ENCODE measurements at regions not wholly inside any gene's neighbourhood (a gene's known extent, or its start where the extent isn't known, plus 50 kb on each side); places are given as distances from the start of the nearest gene placed in this dataset.

GRCh38 chr4:29199485-29199884 lies 1520.7 kb upstream of the PCDH7 start:
- no peak for DNase-seq (ENCODE audit: low read depth in 2 of 2)
- no peak overlapping the region for H3K4me3 ChIP-seq (replicated peaks in 1 of 2; ENCODE audit: low read depth in 2 of 2, low read length in 2 of 2)
- TF ChIP-seq CTCF (IDR thresholded peaks at IDR 0.05; ENCODE audit: low read depth, low read length) = no peak

- no peak for TF ChIP-seq CTCF (IDR thresholded peaks at IDR 0.05; ENCODE audit: low read depth, low read length)
- no peak overlapping the region for H3K4me3 ChIP-seq (replicated peaks in 1 of 2; ENCODE audit: low read depth in 2 of 2, low read length in 2 of 2)
- no peak for DNase-seq (ENCODE audit: low read depth in 2 of 2)
Measured at GRCh38 chr4:29213020-29213419, 1507.1 kb upstream of the PCDH7 start.

GRCh38 chr4:29220761-29221160 lies 1499.4 kb upstream of the PCDH7 start:
- no peak for TF ChIP-seq CTCF (IDR thresholded peaks at IDR 0.05; ENCODE audit: low read depth, low read length)
- no peak for DNase-seq (ENCODE audit: low read depth in 2 of 2)

GRCh38 chr4:29224911-29225310 lies 1495.3 kb upstream of the PCDH7 start:
- DNase-seq (ENCODE audit: low read depth in 2 of 2) = no peak
- TF ChIP-seq CTCF (IDR thresholded peaks at IDR 0.05; ENCODE audit: low read depth, low read length) = no peak

More at GRCh38 chr4:29220761-29221160, 1499.4 kb upstream of the PCDH7 start:
- no peak overlapping the region for H3K4me3 ChIP-seq (replicated peaks in 1 of 2; ENCODE audit: low read depth in 2 of 2, low read length in 2 of 2)

GRCh38 chr4:29240641-29241040 lies 1479.5 kb upstream of the PCDH7 start:
- H3K4me3 ChIP-seq (replicated peaks in 1 of 2; ENCODE audit: low read depth in 2 of 2, low read length in 2 of 2) = no peak overlapping the region
- DNase-seq (ENCODE audit: low read depth in 2 of 2) = no peak
- no peak for TF ChIP-seq CTCF (IDR thresholded peaks at IDR 0.05; ENCODE audit: low read depth, low read length)

More at GRCh38 chr4:29224911-29225310, 1495.3 kb upstream of the PCDH7 start:
- no peak overlapping the region for H3K4me3 ChIP-seq (replicated peaks in 1 of 2; ENCODE audit: low read depth in 2 of 2, low read length in 2 of 2)

- DNase-seq (ENCODE audit: low read depth in 2 of 2) = no peak
- TF ChIP-seq CTCF (IDR thresholded peaks at IDR 0.05; ENCODE audit: low read depth, low read length) = no peak
- H3K4me3 ChIP-seq (replicated peaks in 1 of 2; ENCODE audit: low read depth in 2 of 2, low read length in 2 of 2) = no peak overlapping the region
Measured at GRCh38 chr4:29243054-29243453, 1477.1 kb upstream of the PCDH7 start.

GRCh38 chr4:29243851-29244250 lies 1476.3 kb upstream of the PCDH7 start:
- no peak for TF ChIP-seq CTCF (IDR thresholded peaks at IDR 0.05; ENCODE audit: low read depth, low read length)
- no peak overlapping the region for H3K4me3 ChIP-seq (replicated peaks in 1 of 2; ENCODE audit: low read depth in 2 of 2, low read length in 2 of 2)
- DNase-seq (ENCODE audit: low read depth in 2 of 2) = no peak

Measured in cardiac fibroblast (primary cell).